K562 (cell line): ENCODE measurements at regions not wholly inside any gene's neighbourhood (a gene's known extent, or its start where the extent isn't known, plus 50 kb on each side); places are given as distances from the start of the nearest gene placed in this dataset.

Source experiments
- CTCF ChIP-seq, 3 experiments: IDR thresholded peaks in 2 of 3; conservative IDR thresholded peaks in 1 of 3; 2 replicates each; pipeline ENCODE4 v1.5.1; 2011 to 2012; ENCODE audit warnings: low read length in 3 of 3, mild to moderate bottlenecking in 3 of 3, control low read depth in 2 of 3, improper control_type of control experiment in 1 of 3, inconsistent platforms in 1 of 3, low read depth in 1 of 3, mixed read lengths in 1 of 3, moderate library complexity in 1 of 3; ENCODE audit not compliant: insufficient read depth in 2 of 3
- KAT8 ChIP-seq: fragments of 450-650 bp; IDR thresholded peaks from 2 replicates; pipeline ENCODE4 v1.6.1; 2016; ENCODE audit warnings: low read depth, mild to moderate bottlenecking
- POLR2AphosphoS5 ChIP-seq: IDR thresholded peaks from 2 replicates; pipeline ENCODE4 v1.6.1; 2011; ENCODE audit warnings: mild to moderate bottlenecking, low read depth, low read length, moderate library complexity; ENCODE audit not compliant: control insufficient read depth, insufficient read depth

- TF ChIP-seq KAT8 (no peak), CTCF (IDR thresholded peaks at IDR 0.05 in 2 of 3, conservative IDR thresholded peaks at IDR 0.05 in 1 of 3; ENCODE audit: insufficient read depth in 2 of 3, low read depth in 1 of 3, low read length in 3 of 3) (no peak), POLR2AphosphoS5 (no peak)
Observed at GRCh38 chrX:3167771-3168170, 126.5 kb downstream of the ARSF start.
